ENCODE measurements at regions not wholly inside any gene's neighbourhood (a gene's known extent, or its start where the extent isn't known, plus 50 kb on each side); places are given as distances from the start of the nearest gene placed in this dataset.
A peak's percentile ranks its signal among the peaks of the same experiment; 100 is the strongest.

- no peak for DNase-seq
Measured at GRCh38 chr7:16978358-16979244, 96.8 kb upstream of the AGR3 start.

DNA sequence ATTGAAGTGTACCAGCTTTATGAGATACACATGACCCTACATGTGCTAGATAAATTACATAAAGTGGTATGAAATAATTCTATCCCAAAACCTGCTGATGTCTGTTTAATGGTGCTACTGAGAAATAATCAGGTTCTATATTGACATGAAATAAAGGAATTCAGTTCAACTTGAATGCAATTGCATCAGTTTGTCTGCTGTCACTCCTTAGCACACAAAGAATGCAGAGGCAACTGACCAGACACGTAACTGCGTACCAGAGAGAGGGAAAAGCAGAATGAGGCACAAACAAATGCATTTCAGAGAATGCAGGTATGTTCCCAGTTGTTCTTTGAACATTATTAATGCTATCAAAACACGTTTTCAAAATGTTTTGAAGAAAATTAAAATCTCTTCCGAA, 98.8 kb upstream of the AGR3 start:
- DNase-seq, result no peak

DNA sequence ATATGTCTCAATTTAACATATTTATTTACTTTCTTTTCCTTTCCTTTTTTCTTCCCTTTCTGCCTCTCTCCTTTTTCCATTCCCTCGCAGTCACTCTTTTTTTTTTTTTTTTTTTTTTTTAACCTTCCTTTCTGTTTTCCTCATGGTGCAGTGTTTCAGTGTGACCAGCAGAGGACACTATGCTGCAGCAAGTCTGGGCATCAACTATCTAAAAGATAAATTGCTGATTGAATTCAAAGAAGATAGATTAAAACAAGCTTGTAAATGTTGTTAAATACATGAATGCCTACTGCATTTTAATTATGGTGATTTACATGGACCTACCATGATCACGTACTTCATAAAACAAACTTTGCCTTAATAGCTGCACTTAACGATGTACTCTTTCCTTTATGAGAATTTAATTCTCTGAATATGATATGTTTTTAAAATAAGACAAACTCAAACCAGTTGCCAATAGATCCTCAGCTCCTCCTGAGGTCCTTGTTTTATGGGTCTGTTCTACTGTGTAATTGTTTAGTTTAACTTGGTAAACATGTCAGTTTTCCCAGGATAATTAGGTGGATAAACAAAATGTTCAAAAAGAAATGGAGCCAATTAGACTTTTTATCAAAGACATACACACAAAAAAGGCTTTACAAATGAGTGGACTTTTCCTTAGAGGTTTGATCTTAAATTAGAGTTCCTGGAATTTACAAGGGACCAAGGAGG, 101.0 kb upstream of the AGR3 start:
- DNase-seq, result peak; percentile 35

DNA sequence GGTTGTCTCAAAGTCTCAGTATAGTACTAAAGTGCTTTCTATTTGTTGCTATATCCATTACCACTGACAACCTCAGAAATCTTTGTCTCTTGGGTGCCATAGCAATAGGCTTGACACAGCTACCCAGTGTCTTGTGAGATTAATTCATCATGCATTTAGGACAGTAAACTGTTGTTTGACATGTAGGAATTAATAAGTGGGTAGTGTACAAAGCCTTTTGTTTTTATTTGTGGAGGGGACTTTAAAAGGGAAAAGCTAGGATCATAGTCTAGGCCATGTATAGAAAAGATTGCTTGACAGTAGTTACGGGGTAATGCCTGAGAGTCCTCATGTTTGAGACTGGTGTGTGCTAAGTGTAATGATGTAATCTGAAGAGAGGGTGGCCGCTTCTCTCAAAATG, 102.6 kb upstream of the AGR3 start:
- no peak for DNase-seq

GRCh38 chr7:16985621-16986020, 103.8 kb upstream of the AGR3 start:
- no peak for DNase-seq

DNA sequence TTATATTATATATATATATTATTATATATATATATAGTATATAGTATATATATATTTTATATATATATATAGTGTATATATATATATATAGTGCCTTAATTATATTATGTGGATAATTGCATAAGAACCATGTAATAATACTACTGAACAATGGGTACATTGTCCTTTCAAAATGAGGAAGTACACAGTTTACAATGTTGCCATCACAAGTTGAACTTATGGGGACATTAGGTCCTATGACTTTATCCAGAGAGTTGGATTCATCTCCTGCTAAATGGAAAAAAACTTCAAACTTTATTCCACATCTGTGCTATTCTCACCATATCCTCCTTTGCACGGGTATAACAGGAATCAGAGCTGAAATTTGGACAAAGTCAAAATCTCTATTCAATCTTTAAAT, 105.0 kb upstream of the AGR3 start:
- DNase-seq, result no peak

GRCh38 chr7:16989811-16990413, 108.1 kb upstream of the AGR3 start:
- DNase-seq, result no peak

GRCh38 chr7:16991551-16991950, 109.8 kb upstream of the AGR3 start:
- no peak for DNase-seq

DNA sequence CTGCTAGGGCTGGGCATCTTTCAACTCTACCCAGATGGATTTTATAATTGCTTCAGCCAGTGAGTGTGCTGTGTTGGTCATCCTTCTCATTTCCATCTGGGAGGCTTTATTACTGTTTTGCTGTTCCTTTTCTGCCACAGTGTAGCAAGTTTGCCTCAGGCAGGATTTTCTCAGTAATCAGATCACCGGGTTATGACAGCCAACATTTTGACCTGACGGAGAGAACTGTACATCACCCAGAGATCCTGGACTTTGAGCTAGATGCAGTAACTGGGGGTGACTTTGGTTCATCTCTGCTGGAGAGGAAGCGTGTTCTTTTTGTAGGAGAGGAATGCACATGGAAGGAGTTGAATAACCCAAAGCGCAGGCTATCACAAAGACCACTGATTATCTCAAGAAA, 111.8 kb upstream of the AGR3 start:
- DNase-seq, result no peak

DNA sequence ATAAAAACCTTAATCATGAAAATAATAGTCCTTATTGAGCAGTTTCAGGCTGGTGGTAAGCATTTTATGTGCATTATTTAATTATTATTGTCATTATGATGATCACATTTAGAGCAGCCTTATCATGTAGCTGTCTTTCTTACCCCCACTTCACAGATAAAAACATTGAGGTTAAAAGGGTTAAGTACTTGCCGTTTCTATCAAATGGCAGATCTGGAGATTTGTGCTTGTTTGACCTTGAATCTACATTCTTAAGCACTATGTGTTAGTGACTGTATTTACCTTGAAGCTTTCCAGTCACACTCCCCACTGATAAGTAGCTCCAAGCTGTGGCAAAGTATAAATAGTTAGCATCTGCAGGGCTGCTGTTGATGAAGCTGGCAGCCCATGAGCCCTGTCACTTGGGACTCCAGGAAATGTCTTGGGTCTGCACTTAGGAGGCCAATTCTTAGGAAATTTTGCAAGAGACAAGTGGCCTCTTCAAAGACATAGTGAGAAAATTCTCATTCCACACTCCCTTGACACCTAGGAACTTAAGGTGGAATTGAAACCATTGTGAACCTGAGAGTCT, 116.8 kb upstream of the AGR3 start:
- DNase-seq, result no peak

GRCh38 chr7:16999541-17000267, 117.9 kb upstream of the AGR3 start:
- DNase-seq, result no peak

- DNase-seq, result no peak
Measured at GRCh38 chr7:17005271-17005670, 123.5 kb upstream of the AGR3 start.

DNA sequence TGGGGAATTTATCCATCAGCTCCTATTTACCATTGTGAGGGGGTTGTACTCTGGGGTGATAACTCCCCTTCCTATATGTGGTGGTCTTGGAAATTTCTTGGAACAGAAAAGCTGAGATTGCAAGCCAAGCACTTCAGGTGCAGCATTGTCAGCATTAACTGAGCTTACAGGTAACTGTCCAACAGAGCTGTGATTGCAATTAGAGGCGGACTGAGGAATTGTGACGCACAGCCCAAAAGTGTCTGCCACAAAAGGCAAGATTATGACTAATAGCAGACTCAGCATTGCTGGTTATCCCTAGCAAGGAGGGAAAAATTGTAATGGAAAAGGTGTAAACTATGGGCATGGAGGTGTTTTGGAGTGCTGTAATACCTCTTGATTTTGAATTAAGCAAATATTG, 126.1 kb upstream of the AGR3 start:
- no peak for DNase-seq

- DNase-seq, result no peak
Measured at GRCh38 chr7:17009007-17009719, 127.4 kb upstream of the AGR3 start.

DNA sequence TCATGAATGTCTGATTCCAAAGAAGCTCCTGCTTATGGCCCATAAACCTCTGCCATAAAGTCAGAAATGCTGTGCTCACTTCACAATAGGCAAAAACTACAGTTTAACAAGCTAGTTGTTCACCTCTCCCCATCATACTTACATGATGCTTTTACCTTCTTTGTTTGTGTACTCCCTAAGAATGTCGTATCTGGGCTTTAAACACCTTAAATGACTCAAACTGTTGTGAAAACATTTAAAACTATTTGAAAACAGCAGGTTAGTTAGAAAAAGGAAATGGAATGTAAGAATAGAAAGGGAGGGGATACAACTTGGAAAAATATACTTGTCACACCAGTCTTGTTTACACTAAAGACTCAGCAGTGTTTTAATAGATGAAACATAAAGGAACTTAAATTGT, 128.2 kb upstream of the AGR3 start:
- no peak for DNase-seq

DNA sequence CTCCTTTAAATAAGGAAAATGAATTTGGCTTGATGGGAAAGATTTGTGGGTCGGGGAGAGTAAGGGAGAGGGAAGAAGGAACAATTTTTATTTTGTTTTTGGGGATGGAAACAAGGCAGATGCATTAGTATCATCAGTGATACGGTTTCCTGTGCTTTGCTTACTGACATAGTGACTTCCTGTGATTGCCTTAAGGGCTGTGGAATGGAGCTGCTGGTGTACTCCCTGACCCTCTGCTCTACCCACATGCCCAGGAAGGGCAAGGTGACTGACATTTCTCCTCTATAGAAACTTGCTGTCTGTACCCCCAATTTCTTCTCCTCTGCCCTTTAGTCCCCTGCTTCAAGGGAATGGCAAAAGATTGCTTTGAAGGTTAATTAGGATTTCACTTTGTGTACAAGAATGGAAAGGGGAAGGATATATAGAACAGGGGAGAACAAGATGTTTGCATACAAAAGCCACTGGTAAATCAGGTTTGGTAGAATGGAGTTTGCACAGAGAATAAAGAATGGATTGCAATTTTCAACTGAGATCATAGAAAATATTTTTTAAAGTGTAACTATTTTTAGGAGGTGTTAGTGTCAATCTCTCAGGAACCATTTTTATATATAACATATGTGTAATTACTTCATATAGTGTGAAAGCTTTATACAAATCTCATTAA, 129.0 kb upstream of the AGR3 start:
- DNase-seq, result peak; percentile 21

- DNase-seq, result no peak
Measured at GRCh38 chr7:17013204-17013603, 131.4 kb upstream of the AGR3 start.

DNA sequence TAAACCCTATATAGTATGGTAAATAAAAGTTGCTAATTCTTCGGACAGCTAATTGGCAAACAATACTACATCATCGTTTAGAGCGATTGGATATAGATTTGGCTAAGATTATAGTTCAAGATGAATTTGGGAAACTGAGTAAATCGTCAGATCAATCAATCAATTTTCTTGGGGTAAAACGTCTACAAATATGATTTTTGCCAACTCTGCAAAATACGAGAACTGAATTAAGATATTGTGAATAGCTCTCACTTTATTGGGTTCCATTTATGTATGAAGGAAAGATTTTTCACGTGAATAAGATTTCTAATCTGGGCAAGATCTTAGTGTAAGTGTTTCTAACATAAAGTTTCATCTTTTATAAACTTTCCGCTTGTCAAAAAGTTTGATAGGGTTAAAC, 132.9 kb upstream of the AGR3 start:
- DNase-seq, result no peak

DNA sequence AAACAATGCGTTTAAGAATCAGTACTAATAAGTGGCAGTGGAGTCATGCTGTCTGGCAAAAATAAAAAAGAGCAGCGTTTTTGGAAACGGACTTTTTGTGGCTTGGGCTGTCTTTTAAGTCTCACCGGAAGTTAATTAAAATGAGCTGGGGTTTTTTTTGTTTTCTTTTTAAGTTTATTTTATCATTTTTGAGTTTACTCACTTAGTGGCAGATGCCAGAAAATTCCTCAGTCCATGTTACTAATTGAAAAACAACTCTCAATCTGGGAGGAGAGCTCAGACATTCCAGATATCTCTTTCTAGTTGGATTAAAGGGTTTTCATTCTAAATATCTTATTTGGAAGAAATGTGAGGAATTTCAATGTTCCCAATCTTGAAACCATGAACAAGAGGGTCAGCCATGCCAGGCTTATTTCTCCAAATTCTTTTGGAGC, 133.8 kb upstream of the AGR3 start:
- DNase-seq, result no peak

- no peak for DNase-seq
Measured at GRCh38 chr7:17016402-17017010, 134.7 kb upstream of the AGR3 start.

GRCh38 chr7:17019106-17019505, 137.3 kb upstream of the AGR3 start:
- no peak for DNase-seq
